Kidney (tissue), 13 donors: ENCODE measurements at regions not wholly inside any gene's neighbourhood (a gene's known extent, or its start where the extent isn't known, plus 50 kb on each side); places are given as distances from the start of the nearest gene placed in this dataset.

Experiments used
- DNase-seq, 5 donors: peaks; one replicate each; pipeline ENCODE4 v3.0.0-alpha.2; 2013 to 2020
- FAIRE-seq: peaks from 2 replicates; lab custom pipeline; 2012; peaks lifted over from hg19 to GRCh38; lab: Jason Lieb, UNC
- H3K27ac ChIP-seq, 2 donors: one replicate each; pipeline ENCODE4 v1.7.0; 2013; ENCODE audit warnings: low read depth in 2 of 2, low read length in 2 of 2, inconsistent platforms in 1 of 2
- H3K27me3 ChIP-seq: one replicate; pipeline ENCODE4 v1.7.1; 2013; ENCODE audit warnings: low read length, inconsistent platforms; ENCODE audit not compliant: control insufficient read depth, insufficient read depth
- H3K36me3 ChIP-seq, 3 donors: one replicate each; pipeline versions ENCODE4 v1.7.0 to v1.7.1; 2013; ENCODE audit warnings: low read length in 3 of 3, control low read depth in 1 of 3, inconsistent platforms in 1 of 3; ENCODE audit not compliant: insufficient read depth in 3 of 3, control insufficient read depth in 2 of 3
- H3K4me1 ChIP-seq, 3 donors: one replicate each; pipeline versions ENCODE4 v1.7.0 to v1.7.1; 2013; ENCODE audit warnings: low read length in 3 of 3, inconsistent platforms in 1 of 3, low read depth in 1 of 3; ENCODE audit not compliant: control insufficient read depth in 2 of 3, insufficient read depth in 2 of 3
- H3K4me3 ChIP-seq, 3 donors: one replicate each; pipeline versions ENCODE4 v1.7.0 to v1.8.1; 2013; ENCODE audit warnings: low read length in 3 of 3, control low read depth in 1 of 3, inconsistent platforms in 1 of 3
- H3K9ac ChIP-seq, 3 donors: one replicate each; pipeline versions ENCODE4 v1.7.0 to v1.7.1; 2013; ENCODE audit warnings: low read length in 3 of 3, control low read depth in 1 of 3, inconsistent platforms in 1 of 3
- H3K9me3 ChIP-seq, 3 donors: one replicate each; pipeline versions ENCODE4 v1.7.0 to v1.7.1; 2013; ENCODE audit warnings: low read length in 3 of 3, control low read depth in 1 of 3, inconsistent platforms in 1 of 3; ENCODE audit not compliant: control insufficient read depth in 2 of 3, insufficient read depth in 1 of 3
- intact Hi-C: fragments of 100-400 bp; cut with DNase I; formaldehyde crosslinking; loops from one replicate; pipeline ENCODE4 v1.11.1; 2022
- TF ChIP-seq, protein P1 (sequence below): IDR thresholded peaks from 3 replicates; pipeline ENCODE4 v1.5.1; 2012; ENCODE audit warnings: mild to moderate bottlenecking, moderate library complexity, borderline replicate concordance; ENCODE audit not compliant: insufficient read depth; ENCODE audit errors: extremely low read depth
- donor health status: control.
- donor health status: control.
- donor health status: control.
- donor health status: control.
- donor health status: control.
- donor health status: DM: yes; HTN: yes; CAD: no.
- donor health status: Normal renal cell carcinoma (clear cell type).

GRCh38 chr6:149190224-149190831 lies 127.2 kb upstream of the TAB2 start:
- Histone ChIP-seq H3K27ac (no peak overlapping the region), H3K9me3 (no peaks in the 10 kb centered on the region), H3K36me3 (no peaks in the 10 kb centered on the region), H3K27me3 (no peaks in the 10 kb centered on the region), H3K9ac (no peak overlapping the region), H3K4me1 (no peaks in the 10 kb centered on the region), H3K4me3 (no peak overlapping the region)
- DNase-seq (peak in 2 of 5 donors; percentile 12 to 70), FAIRE-seq (no peak)
- intact Hi-C loops, result no loop called here
- TF ChIP-seq, protein P1, sequence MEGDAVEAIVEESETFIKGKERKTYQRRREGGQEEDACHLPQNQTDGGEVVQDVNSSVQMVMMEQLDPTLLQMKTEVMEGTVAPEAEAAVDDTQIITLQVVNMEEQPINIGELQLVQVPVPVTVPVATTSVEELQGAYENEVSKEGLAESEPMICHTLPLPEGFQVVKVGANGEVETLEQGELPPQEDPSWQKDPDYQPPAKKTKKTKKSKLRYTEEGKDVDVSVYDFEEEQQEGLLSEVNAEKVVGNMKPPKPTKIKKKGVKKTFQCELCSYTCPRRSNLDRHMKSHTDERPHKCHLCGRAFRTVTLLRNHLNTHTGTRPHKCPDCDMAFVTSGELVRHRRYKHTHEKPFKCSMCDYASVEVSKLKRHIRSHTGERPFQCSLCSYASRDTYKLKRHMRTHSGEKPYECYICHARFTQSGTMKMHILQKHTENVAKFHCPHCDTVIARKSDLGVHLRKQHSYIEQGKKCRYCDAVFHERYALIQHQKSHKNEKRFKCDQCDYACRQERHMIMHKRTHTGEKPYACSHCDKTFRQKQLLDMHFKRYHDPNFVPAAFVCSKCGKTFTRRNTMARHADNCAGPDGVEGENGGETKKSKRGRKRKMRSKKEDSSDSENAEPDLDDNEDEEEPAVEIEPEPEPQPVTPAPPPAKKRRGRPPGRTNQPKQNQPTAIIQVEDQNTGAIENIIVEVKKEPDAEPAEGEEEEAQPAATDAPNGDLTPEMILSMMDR, result peak; percentile 24

GRCh38 chr6:149194820-149195558 lies 122.5 kb upstream of the TAB2 start:
- Histone ChIP-seq H3K9ac (no peak overlapping the region), H3K4me3 (no peak overlapping the region), H3K9me3 (peaks cover 0 to 4% (median 0%) of the 10 kb centered on the region in 3 donors), H3K27ac (no peak overlapping the region), H3K27me3 (no peaks in the 10 kb centered on the region), H3K4me1 (no peaks in the 10 kb centered on the region), H3K36me3 (no peaks in the 10 kb centered on the region)
- FAIRE-seq (no peak), DNase-seq (no peak)
- TF ChIP-seq, protein P1, result no peak
- intact Hi-C loops, result no loop called here

DNA sequence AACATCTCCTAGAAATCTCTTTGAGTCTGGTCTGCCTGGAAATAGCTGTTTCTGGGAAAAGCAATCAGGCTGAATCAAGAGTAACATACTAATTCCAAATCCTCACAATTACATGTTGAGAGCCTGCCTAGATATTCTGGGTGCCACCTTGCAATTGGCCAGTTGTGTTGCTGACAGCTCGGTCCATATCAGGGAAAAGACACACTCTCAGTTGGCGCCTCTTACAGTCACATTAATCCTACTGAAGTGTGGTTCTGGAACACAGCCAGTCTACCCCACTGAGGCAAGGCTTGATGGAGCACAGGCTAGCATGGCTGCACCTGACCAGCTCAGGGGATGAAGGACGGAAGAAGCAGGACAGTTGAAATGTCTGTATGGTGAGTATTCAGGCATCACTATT lies 121.4 kb upstream of the TAB2 start:
- Histone ChIP-seq H3K4me3 (no peak overlapping the region), H3K4me1 (no peaks in the 10 kb centered on the region), H3K27ac (no peak overlapping the region), H3K9me3 (peaks cover 0 to 4% (median 0%) of the 10 kb centered on the region in 3 donors), H3K36me3 (no peaks in the 10 kb centered on the region), H3K9ac (no peak overlapping the region), H3K27me3 (no peaks in the 10 kb centered on the region)
- TF ChIP-seq, protein P1, result no peak
- intact Hi-C loops, result no loop called here
- DNase-seq (no peak), FAIRE-seq (no peak)
